ENCODE measurements at regions not wholly inside any gene's neighbourhood (a gene's known extent, or its start where the extent isn't known, plus 50 kb on each side); places are given as distances from the start of the nearest gene placed in this dataset.

- TF ChIP-seq POLR2AphosphoS5 (IDR thresholded peaks at IDR 0.05): no peak
- no peak for TF ChIP-seq CTCF (IDR thresholded peaks at IDR 0.05)
- no peak for TF ChIP-seq POLR2A (IDR thresholded peaks at IDR 0.05)
- no peak for TF ChIP-seq EP300 (IDR thresholded peaks at IDR 0.05)
- no peaks in the 10 kb centered on the region for H3K4me1 ChIP-seq
- no peaks in the 10 kb centered on the region for H3K27me3 ChIP-seq
- WGBS, 2 donors: 76 to 84% methylated on average over 2 of the region's 2 CpGs
- H3K27ac ChIP-seq: no peak overlapping the region
- intact Hi-C loops (cut with DNase I): no loop called here
- H3K36me3 ChIP-seq: no peaks in the 10 kb centered on the region
- no peaks in the 10 kb centered on the region for H3K9me3 ChIP-seq
- no peak for DNase-seq
- H3K4me3 ChIP-seq: no peak overlapping the region
Measured at GRCh38 chr4:59848457-59848856, 1351.7 kb upstream of the ADGRL3 start.

GRCh38 chr4:59855630-59856352 lies 1344.3 kb upstream of the ADGRL3 start:
- Histone ChIP-seq H3K9me3 (no peaks in the 10 kb centered on the region), H3K27ac (no peak overlapping the region), H3K27me3 (no peaks in the 10 kb centered on the region), H3K4me1 (no peaks in the 10 kb centered on the region), H3K36me3 (no peaks in the 10 kb centered on the region), H3K4me3 (no peak overlapping the region)
- intact Hi-C loops (cut with DNase I): no loop called here
- no peak for TF ChIP-seq EP300 (IDR thresholded peaks at IDR 0.05)
- no peak for TF ChIP-seq POLR2AphosphoS5 (IDR thresholded peaks at IDR 0.05)
- no peak for TF ChIP-seq CTCF (IDR thresholded peaks at IDR 0.05)
- no peak for TF ChIP-seq POLR2A (IDR thresholded peaks at IDR 0.05)
- DNase-seq: no peak
- 87 to 92% methylated on average over 18 of the region's 18 CpGs for WGBS, 2 donors

- Histone ChIP-seq H3K27me3 (no peaks in the 10 kb centered on the region), H3K4me1 (no peaks in the 10 kb centered on the region), H3K4me3 (no peak overlapping the region), H3K9me3 (no peaks in the 10 kb centered on the region), H3K27ac (no peak overlapping the region), H3K36me3 (no peaks in the 10 kb centered on the region)
- no peak for TF ChIP-seq POLR2AphosphoS5 (IDR thresholded peaks at IDR 0.05)
- no peak for TF ChIP-seq CTCF (IDR thresholded peaks at IDR 0.05)
- TF ChIP-seq POLR2A (IDR thresholded peaks at IDR 0.05): no peak
- WGBS, 2 donors: 58 to 84% methylated on average over 3 of the region's 3 CpGs
- intact Hi-C loops (cut with DNase I): no loop called here
- DNase-seq: no peak
Measured at GRCh38 chr4:59869056-59869455, 1331.1 kb upstream of the ADGRL3 start.

- intact Hi-C loops (cut with DNase I): no loop called here
- no peak for DNase-seq
- H3K27ac ChIP-seq: no peak overlapping the region
- H3K27me3 ChIP-seq: no peaks in the 10 kb centered on the region
- 87 to 91% methylated on average over 3 of the region's 3 CpGs for WGBS, 2 donors
- H3K4me1 ChIP-seq: no peaks in the 10 kb centered on the region
- no peak overlapping the region for H3K4me3 ChIP-seq
- no peak for TF ChIP-seq EP300 (IDR thresholded peaks at IDR 0.05)
- no peak for TF ChIP-seq POLR2A (IDR thresholded peaks at IDR 0.05)
- no peak for TF ChIP-seq CTCF (IDR thresholded peaks at IDR 0.05)
- H3K36me3 ChIP-seq: no peaks in the 10 kb centered on the region
- no peaks in the 10 kb centered on the region for H3K9me3 ChIP-seq
Measured at GRCh38 chr4:59869559-59869958, 1330.6 kb upstream of the ADGRL3 start.

GRCh38 chr4:59881632-59882031 lies 1318.5 kb upstream of the ADGRL3 start:
- Histone ChIP-seq H3K36me3 (no peaks in the 10 kb centered on the region), H3K27ac (no peak overlapping the region), H3K27me3 (no peaks in the 10 kb centered on the region), H3K4me1 (no peaks in the 10 kb centered on the region), H3K4me3 (no peak overlapping the region), H3K9me3 (no peaks in the 10 kb centered on the region)
- intact Hi-C loops (cut with DNase I): no loop called here
- no peak for DNase-seq
- TF ChIP-seq EP300 (IDR thresholded peaks at IDR 0.05): no peak
- TF ChIP-seq CTCF (IDR thresholded peaks at IDR 0.05): no peak
- no peak for TF ChIP-seq POLR2AphosphoS5 (IDR thresholded peaks at IDR 0.05)
- TF ChIP-seq POLR2A (IDR thresholded peaks at IDR 0.05): no peak

Measured in sigmoid colon (tissue), 6 donors.